Stimulated activated effector memory CD8-positive, alpha-beta T cell treated with anti-CD3 and anti-CD28 coated beads, Interleukin-12 subunit alpha, Interleukin-12 subunit beta, amount 100 ng/mL, for 72 hours (primary cell): ENCODE measurements at regions not wholly inside any gene's neighbourhood (a gene's known extent, or its start where the extent isn't known, plus 50 kb on each side); places are given as distances from the start of the nearest gene placed in this dataset.
"Not testable (repeated sequence)": the region's sequence is repeated elsewhere in the genome, so short reads cannot be mapped to it uniquely, and the experiment has no call there.

Experiments used
- ATAC-seq: fragments of 150-1000 bp; cut with Tn5 transposase; 2 replicates; pipeline ENCODE4 v1.10.0; 2021
- DNase-seq, 2 donors: peaks; one replicate each; pipeline ENCODE4 v3.0.0; 2021 to 2022; ENCODE audit warnings: low spot score in 2 of 2
- H3K27ac Mint-ChIP-seq: one replicate; pipeline ENCODE4 v1.8.0; 2022; ENCODE audit warnings: mild to moderate bottlenecking, mixed read lengths
- H3K36me3 Mint-ChIP-seq: one replicate; pipeline ENCODE4 v1.8.0; 2022; ENCODE audit warnings: mild to moderate bottlenecking, mixed read lengths
- H3K4me1 Mint-ChIP-seq: one replicate; pipeline ENCODE4 v1.8.0; 2022; ENCODE audit warnings: mixed read lengths
- H3K4me3 Mint-ChIP-seq: one replicate; pipeline ENCODE4 v1.8.0; 2022; ENCODE audit warnings: mild to moderate bottlenecking, mixed read lengths
- H3K9me3 Mint-ChIP-seq: one replicate; pipeline ENCODE4 v1.8.0; 2022; ENCODE audit warnings: mixed read lengths

GRCh38 chr1:76740956-76741355 lies 126.3 kb upstream of the ST6GALNAC5 start:
- not testable (repeated sequence) for H3K36me3 Mint-ChIP-seq, DNase-seq, H3K4me3 Mint-ChIP-seq, H3K27ac Mint-ChIP-seq, ATAC-seq, H3K4me1 Mint-ChIP-seq
- H3K9me3 Mint-ChIP-seq: peaks cover 14% of the 10 kb centered on the region

GRCh38 chr1:76744989-76745388 lies 122.3 kb upstream of the ST6GALNAC5 start:
- DNase-seq (no peak), ATAC-seq (no peak)
- peaks cover 20% of the 10 kb centered on the region for H3K9me3 Mint-ChIP-seq
- H3K36me3 Mint-ChIP-seq: no peaks in the 10 kb centered on the region
- no peak overlapping the region for H3K27ac Mint-ChIP-seq
- no peaks in the 10 kb centered on the region for H3K4me1 Mint-ChIP-seq
- no peak overlapping the region for H3K4me3 Mint-ChIP-seq

GRCh38 chr1:76746206-76746605 lies 121.1 kb upstream of the ST6GALNAC5 start:
- DNase-seq (no peak), ATAC-seq (no peak)
- H3K9me3 Mint-ChIP-seq: peaks cover 17% of the 10 kb centered on the region
- H3K36me3 Mint-ChIP-seq: no peaks in the 10 kb centered on the region
- no peaks in the 10 kb centered on the region for H3K4me1 Mint-ChIP-seq
- no peak overlapping the region for H3K27ac Mint-ChIP-seq
- H3K4me3 Mint-ChIP-seq: no peak overlapping the region

GRCh38 chr1:76754730-76755129 lies 112.5 kb upstream of the ST6GALNAC5 start:
- Mint-ChIP-seq H3K4me3 (no peak overlapping the region), H3K4me1 (no peaks in the 10 kb centered on the region), H3K9me3 (peaks cover 5% of the 10 kb centered on the region), H3K36me3 (no peaks in the 10 kb centered on the region), H3K27ac (no peak overlapping the region)
- DNase-seq (no peak), ATAC-seq (no peak)

- H3K4me1 Mint-ChIP-seq: no peaks in the 10 kb centered on the region
- H3K9me3 Mint-ChIP-seq: peaks cover 3% of the 10 kb centered on the region
- no peaks in the 10 kb centered on the region for H3K36me3 Mint-ChIP-seq
- DNase-seq: no peak
- no peak for ATAC-seq
- no peak overlapping the region for H3K27ac Mint-ChIP-seq
- H3K4me3 Mint-ChIP-seq: no peak overlapping the region
Observed at GRCh38 chr1:76759171-76759860, 108.0 kb upstream of the ST6GALNAC5 start.

GRCh38 chr1:76759950-76760349 lies 107.3 kb upstream of the ST6GALNAC5 start:
- no peak for DNase-seq

GRCh38 chr1:76763738-76764137 lies 103.5 kb upstream of the ST6GALNAC5 start:
- Mint-ChIP-seq H3K36me3 (no peaks in the 10 kb centered on the region), H3K9me3 (peaks cover 3% of the 10 kb centered on the region), H3K4me1 (no peaks in the 10 kb centered on the region), H3K4me3 (no peak overlapping the region), H3K27ac (no peak overlapping the region)
- DNase-seq (no peak), ATAC-seq (no peak)

More at GRCh38 chr1:76759950-76760349, 107.3 kb upstream of the ST6GALNAC5 start:
- no peak overlapping the region for H3K4me3 Mint-ChIP-seq
- no peak for ATAC-seq
- no peaks in the 10 kb centered on the region for H3K4me1 Mint-ChIP-seq
- H3K36me3 Mint-ChIP-seq: no peaks in the 10 kb centered on the region
- no peak overlapping the region for H3K27ac Mint-ChIP-seq
- peaks cover 3% of the 10 kb centered on the region for H3K9me3 Mint-ChIP-seq

- Mint-ChIP-seq H3K36me3 (no peaks in the 10 kb centered on the region), H3K9me3 (peaks cover 3% of the 10 kb centered on the region), H3K4me3 (no peak overlapping the region), H3K4me1 (no peaks in the 10 kb centered on the region), H3K27ac (no peak overlapping the region)
- ATAC-seq: no peak
- no peak for DNase-seq
Observed at GRCh38 chr1:76764638-76765454, 102.4 kb upstream of the ST6GALNAC5 start.

- no peak overlapping the region for H3K27ac Mint-ChIP-seq
- H3K9me3 Mint-ChIP-seq: peaks cover 3% of the 10 kb centered on the region
- no peaks in the 10 kb centered on the region for H3K4me1 Mint-ChIP-seq
Observed at GRCh38 chr1:76766381-76766780, 100.9 kb upstream of the ST6GALNAC5 start.

GRCh38 chr1:76769911-76770310 lies 97.4 kb upstream of the ST6GALNAC5 start:
- no peak for DNase-seq
- H3K36me3 Mint-ChIP-seq: no peaks in the 10 kb centered on the region
- H3K9me3 Mint-ChIP-seq: peaks cover 6% of the 10 kb centered on the region
- no peak overlapping the region for H3K4me3 Mint-ChIP-seq
- ATAC-seq: no peak
- no peak overlapping the region for H3K27ac Mint-ChIP-seq
- no peaks in the 10 kb centered on the region for H3K4me1 Mint-ChIP-seq

More at GRCh38 chr1:76766381-76766780, 100.9 kb upstream of the ST6GALNAC5 start:
- Mint-ChIP-seq H3K36me3 (no peaks in the 10 kb centered on the region), H3K4me3 (no peak overlapping the region)
- DNase-seq: no peak
- no peak for ATAC-seq

GRCh38 chr1:76770979-76771378 lies 96.3 kb upstream of the ST6GALNAC5 start:
- ATAC-seq: no peak
- Mint-ChIP-seq H3K27ac (no peak overlapping the region), H3K36me3 (no peaks in the 10 kb centered on the region), H3K9me3 (peaks cover 3% of the 10 kb centered on the region), H3K4me3 (no peak overlapping the region), H3K4me1 (no peaks in the 10 kb centered on the region)
- DNase-seq: no peak

GRCh38 chr1:76781447-76781846 lies 85.8 kb upstream of the ST6GALNAC5 start:
- no peak overlapping the region for H3K4me3 Mint-ChIP-seq
- H3K4me1 Mint-ChIP-seq: no peaks in the 10 kb centered on the region
- DNase-seq (no peak), ATAC-seq (no peak)
- no peak overlapping the region for H3K27ac Mint-ChIP-seq
- H3K36me3 Mint-ChIP-seq: no peaks in the 10 kb centered on the region
- peaks cover 4% of the 10 kb centered on the region for H3K9me3 Mint-ChIP-seq

- DNase-seq: no peak
- no peak for ATAC-seq
- Mint-ChIP-seq H3K27ac (no peak overlapping the region), H3K9me3 (peaks cover 4% of the 10 kb centered on the region), H3K4me3 (no peak overlapping the region), H3K4me1 (no peaks in the 10 kb centered on the region), H3K36me3 (no peaks in the 10 kb centered on the region)
Observed at GRCh38 chr1:76782809-76783208, 84.5 kb upstream of the ST6GALNAC5 start.

- ATAC-seq (no peak), DNase-seq (no peak)
- no peak overlapping the region for H3K27ac Mint-ChIP-seq
- H3K36me3 Mint-ChIP-seq: no peaks in the 10 kb centered on the region
- no peaks in the 10 kb centered on the region for H3K4me1 Mint-ChIP-seq
- H3K4me3 Mint-ChIP-seq: no peak overlapping the region
- H3K9me3 Mint-ChIP-seq: peaks cover 4% of the 10 kb centered on the region
Observed at GRCh38 chr1:76784502-76784901, 82.8 kb upstream of the ST6GALNAC5 start.

- Mint-ChIP-seq H3K4me3 (no peak overlapping the region), H3K27ac (no peak overlapping the region), H3K4me1 (no peaks in the 10 kb centered on the region), H3K9me3 (peaks cover 4% of the 10 kb centered on the region), H3K36me3 (no peaks in the 10 kb centered on the region)
- no peak for DNase-seq
- no peak for ATAC-seq
Observed at GRCh38 chr1:76786222-76786621, 81.1 kb upstream of the ST6GALNAC5 start.

- DNase-seq: no peak
- no peak for ATAC-seq
- H3K36me3 Mint-ChIP-seq: no peaks in the 10 kb centered on the region
- no peak overlapping the region for H3K4me3 Mint-ChIP-seq
- no peaks in the 10 kb centered on the region for H3K9me3 Mint-ChIP-seq
- no peak overlapping the region for H3K27ac Mint-ChIP-seq
- H3K4me1 Mint-ChIP-seq: no peaks in the 10 kb centered on the region
Observed at GRCh38 chr1:76793594-76793993, 73.7 kb upstream of the ST6GALNAC5 start.
